ENCODE measurements at regions not wholly inside any gene's neighbourhood (a gene's known extent, or its start where the extent isn't known, plus 50 kb on each side); places are given as distances from the start of the nearest gene placed in this dataset.

GRCh38 chr1:83027511-83027910, 971.4 kb downstream of the TTLL7 start:
- Histone ChIP-seq H3K36me3 (replicated peaks in 1 of 2; ENCODE audit: control insufficient read depth in 2 of 2, insufficient read depth in 2 of 2, low read length in 2 of 2) (no peaks in the 10 kb centered on the region), H3K9me3 (replicated peaks in 1 of 2; ENCODE audit: control insufficient read depth in 2 of 2, insufficient read depth in 1 of 2, low read depth in 1 of 2, low read length in 2 of 2) (peaks cover 0 to 10% of the 10 kb centered on the region in 2 donors), H3K4me2 (ENCODE audit: insufficient read depth, low read length, poor library complexity, severe bottlenecking) (no peak overlapping the region), H3K79me1 (ENCODE audit: low read depth, low read length) (no peaks in the 10 kb centered on the region), H3K27ac (replicated peaks; ENCODE audit: low read length) (no peak overlapping the region), H3K23ac (ENCODE audit: low read depth, low read length, poor library complexity) (no peak overlapping the region), H4K8ac (ENCODE audit: low read depth, low read length) (no peak overlapping the region), H2AFZ (ENCODE audit: low read length) (no peak overlapping the region), H2BK120ac (ENCODE audit: low read depth, low read length) (no peak overlapping the region), H3K4me1 (ENCODE audit: control insufficient read depth in 2 of 2, insufficient read depth in 1 of 2, low read depth in 1 of 2, low read length in 2 of 2) (no peaks in the 10 kb centered on the region), H3K4ac (ENCODE audit: low read length) (no peak overlapping the region), H2BK12ac (ENCODE audit: low read length) (no peak overlapping the region), H2AK5ac (ENCODE audit: low read depth, low read length) (no peak overlapping the region), H3K9ac (ENCODE audit: low read depth, low read length, poor library complexity) (no peak overlapping the region), H3K18ac (ENCODE audit: low read length) (no peak overlapping the region), H3K4me3 (ENCODE audit: low read length in 2 of 2) (no peak overlapping the region), H2BK15ac (ENCODE audit: low read length) (no peak overlapping the region), H2BK5ac (ENCODE audit: low read length) (no peak overlapping the region), H3K27me3 (ENCODE audit: control insufficient read depth in 3 of 3, insufficient read depth in 3 of 3, low read depth in 1 of 3, low read length in 3 of 3) (no peaks in the 10 kb centered on the region), H4K91ac (ENCODE audit: low read depth, low read length, poor library complexity) (no peak overlapping the region), H3K14ac (ENCODE audit: low read length) (no peak overlapping the region)
- WGBS, 2 donors (ENCODE audit: extremely low coverage in 2 of 2, insufficient read length in 2 of 2, insufficient replicate concordance in 1 of 2): no CpG with 5 or more reads among the region's 1 CpG
- DNase-seq (ENCODE audit: low spot score): no peak

- DNase-seq (ENCODE audit: low spot score): no peak
- Histone ChIP-seq H2AK5ac (ENCODE audit: low read depth, low read length) (no peak overlapping the region), H3K9ac (ENCODE audit: low read depth, low read length, poor library complexity) (no peak overlapping the region), H3K14ac (ENCODE audit: low read length) (no peak overlapping the region), H3K4me3 (ENCODE audit: low read length in 2 of 2) (no peak overlapping the region), H3K4me1 (ENCODE audit: control insufficient read depth in 2 of 2, insufficient read depth in 1 of 2, low read depth in 1 of 2, low read length in 2 of 2) (no peaks in the 10 kb centered on the region), H2AFZ (ENCODE audit: low read length) (no peak overlapping the region), H3K4me2 (ENCODE audit: insufficient read depth, low read length, poor library complexity, severe bottlenecking) (no peak overlapping the region), H3K4ac (ENCODE audit: low read length) (no peak overlapping the region), H3K9me3 (replicated peaks in 1 of 2; ENCODE audit: control insufficient read depth in 2 of 2, insufficient read depth in 1 of 2, low read depth in 1 of 2, low read length in 2 of 2) (peaks cover 0 to 4% of the 10 kb centered on the region in 2 donors), H2BK120ac (ENCODE audit: low read depth, low read length) (no peak overlapping the region), H3K18ac (ENCODE audit: low read length) (no peak overlapping the region), H2BK12ac (ENCODE audit: low read length) (no peak overlapping the region), H3K36me3 (replicated peaks in 1 of 2; ENCODE audit: control insufficient read depth in 2 of 2, insufficient read depth in 2 of 2, low read length in 2 of 2) (no peaks in the 10 kb centered on the region), H3K79me1 (ENCODE audit: low read depth, low read length) (no peaks in the 10 kb centered on the region), H3K23ac (ENCODE audit: low read depth, low read length, poor library complexity) (no peak overlapping the region), H2BK15ac (ENCODE audit: low read length) (no peak overlapping the region), H3K27ac (replicated peaks; ENCODE audit: low read length) (no peak overlapping the region), H3K27me3 (ENCODE audit: control insufficient read depth in 3 of 3, insufficient read depth in 3 of 3, low read depth in 1 of 3, low read length in 3 of 3) (no peaks in the 10 kb centered on the region), H2BK5ac (ENCODE audit: low read length) (no peak overlapping the region), H4K8ac (ENCODE audit: low read depth, low read length) (no peak overlapping the region), H4K91ac (ENCODE audit: low read depth, low read length, poor library complexity) (no peak overlapping the region)
- no CpG with 5 or more reads among the region's 2 CpGs for WGBS, 2 donors (ENCODE audit: extremely low coverage in 2 of 2, insufficient read length in 2 of 2, insufficient replicate concordance in 1 of 2)
These were observed 972.2 kb downstream of the TTLL7 start for GRCh38 chr1:83026745-83027144.

- DNase-seq (ENCODE audit: low spot score): no peak
- H4K8ac ChIP-seq (ENCODE audit: low read depth, low read length): no peak overlapping the region
- no peak overlapping the region for H2AFZ ChIP-seq (ENCODE audit: low read length)
- no peak overlapping the region for H2BK15ac ChIP-seq (ENCODE audit: low read length)
- H3K4me3 ChIP-seq (ENCODE audit: low read length in 2 of 2): no peak overlapping the region
- peaks cover 3 to 13% of the 10 kb centered on the region in 2 donors for H3K9me3 ChIP-seq (replicated peaks in 1 of 2; ENCODE audit: control insufficient read depth in 2 of 2, insufficient read depth in 1 of 2, low read depth in 1 of 2, low read length in 2 of 2)
- H3K27ac ChIP-seq (replicated peaks; ENCODE audit: low read length): no peak overlapping the region
- H3K27me3 ChIP-seq (ENCODE audit: control insufficient read depth in 3 of 3, insufficient read depth in 3 of 3, low read depth in 1 of 3, low read length in 3 of 3): no peaks in the 10 kb centered on the region
- no peak overlapping the region for H2BK120ac ChIP-seq (ENCODE audit: low read depth, low read length)
- no peak overlapping the region for H3K14ac ChIP-seq (ENCODE audit: low read length)
- no peak overlapping the region for H3K4ac ChIP-seq (ENCODE audit: low read length)
- H3K4me1 ChIP-seq (ENCODE audit: control insufficient read depth in 2 of 2, insufficient read depth in 1 of 2, low read depth in 1 of 2, low read length in 2 of 2): no peaks in the 10 kb centered on the region
- no peaks in the 10 kb centered on the region for H3K36me3 ChIP-seq (replicated peaks in 1 of 2; ENCODE audit: control insufficient read depth in 2 of 2, insufficient read depth in 2 of 2, low read length in 2 of 2)
- H2AK5ac ChIP-seq (ENCODE audit: low read depth, low read length): no peak overlapping the region
- H3K4me2 ChIP-seq (ENCODE audit: insufficient read depth, low read length, poor library complexity, severe bottlenecking): no peak overlapping the region
- H2BK5ac ChIP-seq (ENCODE audit: low read length): no peak overlapping the region
- H3K18ac ChIP-seq (ENCODE audit: low read length): no peak overlapping the region
- no CpG with 5 or more reads among the region's 2 CpGs for WGBS, 2 donors (ENCODE audit: extremely low coverage in 2 of 2, insufficient read length in 2 of 2, insufficient replicate concordance in 1 of 2)
- no peak overlapping the region for H3K23ac ChIP-seq (ENCODE audit: low read depth, low read length, poor library complexity)
- H3K9ac ChIP-seq (ENCODE audit: low read depth, low read length, poor library complexity): no peak overlapping the region
- no peak overlapping the region for H4K91ac ChIP-seq (ENCODE audit: low read depth, low read length, poor library complexity)
- H3K79me1 ChIP-seq (ENCODE audit: low read depth, low read length): no peaks in the 10 kb centered on the region
- H2BK12ac ChIP-seq (ENCODE audit: low read length): no peak overlapping the region
These were observed 974.6 kb downstream of the TTLL7 start for GRCh38 chr1:83024251-83024767.

DNA sequence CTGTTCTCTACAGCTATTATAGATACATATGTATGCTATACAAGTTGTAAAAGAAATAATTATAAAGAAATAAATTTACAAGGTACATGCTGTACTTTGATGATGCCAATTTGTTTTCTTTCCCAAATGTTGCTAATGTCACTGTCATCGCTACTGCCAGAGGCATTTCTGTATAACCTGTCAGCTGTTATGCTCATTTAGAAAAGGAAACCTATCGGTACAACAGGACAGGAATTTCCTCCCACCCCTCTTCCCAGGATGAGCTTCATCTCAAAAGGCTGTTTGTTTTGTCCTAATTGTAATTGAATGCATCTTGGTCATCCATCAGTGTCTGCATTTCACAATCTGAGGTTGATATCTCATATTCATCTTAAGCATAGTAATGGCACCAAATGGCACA, 975.7 kb downstream of the TTLL7 start:
- no peak overlapping the region for H2AK5ac ChIP-seq (ENCODE audit: low read depth, low read length)
- H2AFZ ChIP-seq (ENCODE audit: low read length): no peak overlapping the region
- no peaks in the 10 kb centered on the region for H3K36me3 ChIP-seq (replicated peaks in 1 of 2; ENCODE audit: control insufficient read depth in 2 of 2, insufficient read depth in 2 of 2, low read length in 2 of 2)
- no peak overlapping the region for H2BK12ac ChIP-seq (ENCODE audit: low read length)
- H3K27ac ChIP-seq (replicated peaks; ENCODE audit: low read length): no peak overlapping the region
- no CpG with 5 or more reads among the region's 2 CpGs for WGBS, 2 donors (ENCODE audit: extremely low coverage in 2 of 2, insufficient read length in 2 of 2, insufficient replicate concordance in 1 of 2)
- H4K91ac ChIP-seq (ENCODE audit: low read depth, low read length, poor library complexity): no peak overlapping the region
- no peak overlapping the region for H3K23ac ChIP-seq (ENCODE audit: low read depth, low read length, poor library complexity)
- peaks cover 3 to 13% of the 10 kb centered on the region in 2 donors for H3K9me3 ChIP-seq (replicated peaks in 1 of 2; ENCODE audit: control insufficient read depth in 2 of 2, insufficient read depth in 1 of 2, low read depth in 1 of 2, low read length in 2 of 2)
- H2BK120ac ChIP-seq (ENCODE audit: low read depth, low read length): no peak overlapping the region
- H3K9ac ChIP-seq (ENCODE audit: low read depth, low read length, poor library complexity): no peak overlapping the region
- no peaks in the 10 kb centered on the region for H3K27me3 ChIP-seq (ENCODE audit: control insufficient read depth in 3 of 3, insufficient read depth in 3 of 3, low read depth in 1 of 3, low read length in 3 of 3)
- H3K14ac ChIP-seq (ENCODE audit: low read length): no peak overlapping the region
- no peaks in the 10 kb centered on the region for H3K79me1 ChIP-seq (ENCODE audit: low read depth, low read length)
- no peak overlapping the region for H2BK15ac ChIP-seq (ENCODE audit: low read length)
- H3K4me2 ChIP-seq (ENCODE audit: insufficient read depth, low read length, poor library complexity, severe bottlenecking): no peak overlapping the region
- H2BK5ac ChIP-seq (ENCODE audit: low read length): no peak overlapping the region
- H4K8ac ChIP-seq (ENCODE audit: low read depth, low read length): no peak overlapping the region
- no peak overlapping the region for H3K4ac ChIP-seq (ENCODE audit: low read length)
- H3K4me1 ChIP-seq (ENCODE audit: control insufficient read depth in 2 of 2, insufficient read depth in 1 of 2, low read depth in 1 of 2, low read length in 2 of 2): no peaks in the 10 kb centered on the region
- DNase-seq (ENCODE audit: low spot score): no peak
- no peak overlapping the region for H3K4me3 ChIP-seq (ENCODE audit: low read length in 2 of 2)
- no peak overlapping the region for H3K18ac ChIP-seq (ENCODE audit: low read length)
